ENCODE measurements at regions not wholly inside any gene's neighbourhood (a gene's known extent, or its start where the extent isn't known, plus 50 kb on each side); places are given as distances from the start of the nearest gene placed in this dataset.
A peak's percentile ranks its signal among the peaks of the same experiment; 100 is the strongest.

DNA sequence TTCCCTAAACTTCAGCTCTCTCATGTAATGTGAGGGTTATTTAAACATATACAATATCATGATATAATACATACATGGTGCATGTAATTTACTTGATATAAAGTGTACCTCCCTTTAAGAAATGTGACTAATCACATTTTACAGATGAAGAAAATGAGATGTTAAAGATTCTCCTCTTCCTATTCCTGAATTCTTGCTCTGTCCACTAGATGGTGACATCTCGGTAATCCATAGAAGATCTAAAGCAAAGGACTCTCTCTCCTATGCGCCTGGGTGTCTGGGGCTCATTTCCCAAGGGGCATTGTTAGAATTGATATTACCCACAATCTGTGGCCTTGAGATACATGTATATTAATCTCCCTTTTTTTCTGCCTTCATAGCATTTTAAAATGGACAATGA is 804.9 kb downstream of the RAB28 start:
- TF ChIP-seq, protein P1, sequence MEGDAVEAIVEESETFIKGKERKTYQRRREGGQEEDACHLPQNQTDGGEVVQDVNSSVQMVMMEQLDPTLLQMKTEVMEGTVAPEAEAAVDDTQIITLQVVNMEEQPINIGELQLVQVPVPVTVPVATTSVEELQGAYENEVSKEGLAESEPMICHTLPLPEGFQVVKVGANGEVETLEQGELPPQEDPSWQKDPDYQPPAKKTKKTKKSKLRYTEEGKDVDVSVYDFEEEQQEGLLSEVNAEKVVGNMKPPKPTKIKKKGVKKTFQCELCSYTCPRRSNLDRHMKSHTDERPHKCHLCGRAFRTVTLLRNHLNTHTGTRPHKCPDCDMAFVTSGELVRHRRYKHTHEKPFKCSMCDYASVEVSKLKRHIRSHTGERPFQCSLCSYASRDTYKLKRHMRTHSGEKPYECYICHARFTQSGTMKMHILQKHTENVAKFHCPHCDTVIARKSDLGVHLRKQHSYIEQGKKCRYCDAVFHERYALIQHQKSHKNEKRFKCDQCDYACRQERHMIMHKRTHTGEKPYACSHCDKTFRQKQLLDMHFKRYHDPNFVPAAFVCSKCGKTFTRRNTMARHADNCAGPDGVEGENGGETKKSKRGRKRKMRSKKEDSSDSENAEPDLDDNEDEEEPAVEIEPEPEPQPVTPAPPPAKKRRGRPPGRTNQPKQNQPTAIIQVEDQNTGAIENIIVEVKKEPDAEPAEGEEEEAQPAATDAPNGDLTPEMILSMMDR (conservative IDR thresholded peaks at IDR 0.05; ENCODE audit: low read depth, low read length) = peak; percentile 54
- TF ChIP-seq EZH2 (IDR thresholded peaks at IDR 0.05; ENCODE audit: borderline replicate concordance, low read depth, low read length, poor library complexity, severe bottlenecking) = no peak

Data from A673 (cell line).